SK-N-SH (cell line): ENCODE measurements at regions not wholly inside any gene's neighbourhood (a gene's known extent, or its start where the extent isn't known, plus 50 kb on each side); places are given as distances from the start of the nearest gene placed in this dataset.

Experiments used
- CTCF ChIA-PET: fragments of 300-600, 350-600 bp; formaldehyde crosslinking; extraction: SDS; loops from one replicate; lab custom pipeline; 2021; lab: Yijun Ruan, JAX
- POLR2A ChIA-PET: fragments of 350-600 bp; sonication (Branson Sonifier 250); formaldehyde crosslinking; extraction: SDS; loops from one replicate; lab custom pipeline; 2020; ENCODE audit warnings: antibody characterized with exemption, inconsistent platforms; lab: Yijun Ruan, JAX
- DNase-seq: peaks from one replicate; pipeline ENCODE4 v3.0.0; 2012
- H2AFZ ChIP-seq: fragments of 200-600 bp; sonication (generic); 2 replicates; pipeline ENCODE4 v1.8.1; 2016; ENCODE audit warnings: antibody characterized with exemption, mild to moderate bottlenecking, low read depth
- H3F3A ChIP-seq: fragments of 200-600 bp; sonication (generic); replicated peaks from 2 replicates; pipeline ENCODE3; 2016; ENCODE audit warnings: antibody characterized with exemption, mild to moderate bottlenecking; ENCODE audit not compliant: insufficient read depth
- H3K27ac ChIP-seq, 2 experiments: fragments of 200-500 bp in 1 of 2; fragments of 200-600 bp in 1 of 2; sonication (Bioruptor generic) in 1 of 2; sonication (generic), shearing (Covaris generic) in 1 of 2; 2 replicates each; pipeline versions ENCODE4 v1.5.1 to v1.6.1; 2014 to 2016; ENCODE audit warnings: low read depth in 2 of 2, inconsistent platforms in 1 of 2, low read length in 1 of 2, mild to moderate bottlenecking in 1 of 2, mixed read lengths in 1 of 2
- H3K27me3 ChIP-seq: fragments of 200-600 bp; sonication (generic), shearing (Covaris generic); 2 replicates; pipeline ENCODE4 v1.6.1; 2016; ENCODE audit warnings: mixed run types; ENCODE audit not compliant: insufficient read depth
- H3K36me3 ChIP-seq, 2 experiments: fragments of 200-500 bp in 1 of 2; fragments of 200-600 bp in 1 of 2; sonication (Bioruptor generic) in 1 of 2; sonication (generic) in 1 of 2; replicated peaks in 1 of 2; 2 replicates each; pipeline versions ENCODE3 to v1.5.1; 2014 to 2016; ENCODE audit warnings: low read length in 1 of 2, mild to moderate bottlenecking in 1 of 2; ENCODE audit not compliant: insufficient read depth in 2 of 2, control insufficient read depth in 1 of 2
- H3K4me1 ChIP-seq, 2 experiments: fragments of 200-500 bp in 1 of 2; fragments of 200-600 bp in 1 of 2; sonication (Bioruptor generic) in 1 of 2; sonication (generic), shearing (Covaris generic) in 1 of 2; 2 replicates each; pipeline versions ENCODE4 v1.5.1 to v1.6.1; 2014 to 2016; ENCODE audit warnings: low read depth in 1 of 2, low read length in 1 of 2, mixed run types in 1 of 2; ENCODE audit not compliant: insufficient read depth in 2 of 2, control insufficient read depth in 1 of 2
- H3K4me2 ChIP-seq: fragments of 200-600 bp; sonication (generic), shearing (Covaris generic); 2 replicates; pipeline ENCODE4 v1.6.1; 2017; ENCODE audit warnings: mixed run types
- H3K4me3 ChIP-seq, 2 experiments: fragments of 200-500 bp in 1 of 2; fragments of 200-600 bp in 1 of 2; sonication (Bioruptor generic) in 1 of 2; sonication (generic), shearing (Covaris generic) in 1 of 2; 2 replicates each; pipeline versions ENCODE4 v1.5.1 to v1.8.1; 2014 to 2016; ENCODE audit warnings: low read depth in 2 of 2, inconsistent platforms in 1 of 2, low read length in 1 of 2, mild to moderate bottlenecking in 1 of 2, mixed read lengths in 1 of 2, moderate library complexity in 1 of 2
- H3K79me2 ChIP-seq: fragments of 200-600 bp; sonication (generic); 2 replicates; pipeline ENCODE4 v1.8.1; 2017; ENCODE audit warnings: mild to moderate bottlenecking; ENCODE audit not compliant: insufficient read depth
- H3K9ac ChIP-seq: fragments of 200-600 bp; sonication (generic); 2 replicates; pipeline ENCODE4 v1.6.1; 2017; ENCODE audit warnings: mixed run types
- H3K9me2 ChIP-seq: fragments of 200-600 bp; sonication (generic); 2 replicates; pipeline ENCODE4 v1.6.1; 2017; ENCODE audit warnings: mixed run types
- H3K9me3 ChIP-seq: fragments of 200-600 bp; sonication (generic); 2 replicates; pipeline ENCODE4 v1.6.1; 2017; ENCODE audit warnings: mixed run types, mild to moderate bottlenecking, moderate library complexity
- H4K20me1 ChIP-seq: fragments of 200-600 bp; sonication (generic); 2 replicates; pipeline ENCODE4 v1.6.1; 2017; ENCODE audit warnings: mild to moderate bottlenecking, mixed run types; ENCODE audit not compliant: insufficient read depth
- CHD2 ChIP-seq: fragments of 150-350 bp; IDR thresholded peaks from 2 replicates; pipeline ENCODE4 v1.6.1; 2018; ENCODE audit warnings: low read length; ENCODE audit not compliant: partially characterized antibody
- ELF1 ChIP-seq: IDR thresholded peaks from 2 replicates; pipeline ENCODE4 v1.4.0; 2012
- FOXJ3 ChIP-seq: sonication (generic); formaldehyde crosslinking; IDR thresholded peaks from 2 replicates; pipeline ENCODE4 v1.5.1; 2020; ENCODE audit warnings: mild to moderate bottlenecking, missing genetic modification reagents
- NFIC ChIP-seq: IDR thresholded peaks from 2 replicates; pipeline ENCODE4 v1.4.0; 2012; ENCODE audit warnings: borderline replicate concordance
- NRF1 ChIP-seq: IDR thresholded peaks from 2 replicates; pipeline ENCODE4 v1.6.1; 2012; ENCODE audit warnings: low read depth, mild to moderate bottlenecking, low read length
- RAD21 ChIP-seq: IDR thresholded peaks from 2 replicates; pipeline ENCODE4 v1.6.1; 2012; ENCODE audit warnings: mild to moderate bottlenecking, low read length
- RFX5 ChIP-seq: IDR thresholded peaks from 2 replicates; pipeline ENCODE4 v1.6.1; 2012; ENCODE audit warnings: mild to moderate bottlenecking, improper control_type of control experiment, low read length
- TEAD4 ChIP-seq: IDR thresholded peaks from 2 replicates; pipeline ENCODE4 v1.4.0; 2012; ENCODE audit warnings: mild to moderate bottlenecking, borderline replicate concordance; ENCODE audit not compliant: insufficient read depth
- YY1 ChIP-seq: IDR thresholded peaks from 2 replicates; pipeline ENCODE4 v1.4.0; 2012; ENCODE audit warnings: low read depth, mild to moderate bottlenecking
- WGBS: methylation state at CpG from one replicate; pipeline ENCODE4 v1.1.6; 2017; ENCODE audit warnings: low lambda C conversion rate; 5-methylcytosine and 5-hydroxymethylcytosine counted together
- TF ChIP-seq, protein P1 (sequence below): IDR thresholded peaks from 2 replicates; pipeline ENCODE4 v1.6.1; 2012; ENCODE audit warnings: mild to moderate bottlenecking, low read depth, low read length, moderate library complexity
- TF ChIP-seq, protein P2 (sequence below): fragments of 150-350 bp; IDR thresholded peaks from 2 replicates; pipeline ENCODE4 v1.6.1; 2017; ENCODE audit warnings: antibody characterized with exemption, low read length, low read depth, borderline replicate concordance
- TF ChIP-seq, protein P3 (sequence below): fragments of 150-350 bp; IDR thresholded peaks from 2 replicates; pipeline ENCODE4 v1.6.1; 2016; ENCODE audit warnings: mild to moderate bottlenecking, low read depth, low read length
- TF ChIP-seq, protein P4 (sequence below): IDR thresholded peaks from 2 replicates; pipeline ENCODE4 v1.4.0; 2012; ENCODE audit warnings: low read depth, borderline replicate concordance

DNA sequence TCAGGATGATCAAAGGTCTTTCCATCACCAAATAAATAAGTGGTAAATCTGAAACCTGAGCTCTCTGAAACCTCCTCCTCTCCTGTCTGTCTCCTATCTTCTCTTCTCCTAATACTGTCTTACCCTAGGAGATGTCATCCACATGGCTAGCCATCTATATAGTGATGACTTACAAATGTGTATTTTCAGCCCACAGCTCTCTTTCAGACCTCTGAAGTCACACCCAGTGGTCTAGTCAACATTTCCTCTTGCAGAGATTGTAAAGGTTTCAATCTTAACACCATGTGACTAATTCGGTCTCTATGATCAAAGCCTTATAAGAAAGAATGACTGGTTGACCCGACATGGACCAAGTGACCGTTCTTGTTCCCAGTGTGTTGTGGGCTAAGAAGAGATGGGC, 63.1 kb upstream of the DPT start:
- POLR2A ChIA-PET: no interaction called here
- Histone ChIP-seq H3K4me2 (no peak overlapping the region), H3K27me3 (no peaks in the 10 kb centered on the region), H2AFZ (no peak overlapping the region), H3F3A (no peaks in the 10 kb centered on the region), H3K4me1 (no peaks in the 10 kb centered on the region), H3K9me2 (no peaks in the 10 kb centered on the region), H3K9ac (no peak overlapping the region), H3K36me3 (no peaks in the 10 kb centered on the region), H3K79me2 (no peaks in the 10 kb centered on the region), H3K4me3 (no peak overlapping the region), H3K9me3 (no peaks in the 10 kb centered on the region), H4K20me1 (no peaks in the 10 kb centered on the region), H3K27ac (no peak overlapping the region)
- TF ChIP-seq, protein P1, sequence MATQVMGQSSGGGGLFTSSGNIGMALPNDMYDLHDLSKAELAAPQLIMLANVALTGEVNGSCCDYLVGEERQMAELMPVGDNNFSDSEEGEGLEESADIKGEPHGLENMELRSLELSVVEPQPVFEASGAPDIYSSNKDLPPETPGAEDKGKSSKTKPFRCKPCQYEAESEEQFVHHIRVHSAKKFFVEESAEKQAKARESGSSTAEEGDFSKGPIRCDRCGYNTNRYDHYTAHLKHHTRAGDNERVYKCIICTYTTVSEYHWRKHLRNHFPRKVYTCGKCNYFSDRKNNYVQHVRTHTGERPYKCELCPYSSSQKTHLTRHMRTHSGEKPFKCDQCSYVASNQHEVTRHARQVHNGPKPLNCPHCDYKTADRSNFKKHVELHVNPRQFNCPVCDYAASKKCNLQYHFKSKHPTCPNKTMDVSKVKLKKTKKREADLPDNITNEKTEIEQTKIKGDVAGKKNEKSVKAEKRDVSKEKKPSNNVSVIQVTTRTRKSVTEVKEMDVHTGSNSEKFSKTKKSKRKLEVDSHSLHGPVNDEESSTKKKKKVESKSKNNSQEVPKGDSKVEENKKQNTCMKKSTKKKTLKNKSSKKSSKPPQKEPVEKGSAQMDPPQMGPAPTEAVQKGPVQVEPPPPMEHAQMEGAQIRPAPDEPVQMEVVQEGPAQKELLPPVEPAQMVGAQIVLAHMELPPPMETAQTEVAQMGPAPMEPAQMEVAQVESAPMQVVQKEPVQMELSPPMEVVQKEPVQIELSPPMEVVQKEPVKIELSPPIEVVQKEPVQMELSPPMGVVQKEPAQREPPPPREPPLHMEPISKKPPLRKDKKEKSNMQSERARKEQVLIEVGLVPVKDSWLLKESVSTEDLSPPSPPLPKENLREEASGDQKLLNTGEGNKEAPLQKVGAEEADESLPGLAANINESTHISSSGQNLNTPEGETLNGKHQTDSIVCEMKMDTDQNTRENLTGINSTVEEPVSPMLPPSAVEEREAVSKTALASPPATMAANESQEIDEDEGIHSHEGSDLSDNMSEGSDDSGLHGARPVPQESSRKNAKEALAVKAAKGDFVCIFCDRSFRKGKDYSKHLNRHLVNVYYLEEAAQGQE: no peak
- no peak for TF ChIP-seq TEAD4
- no peak for TF ChIP-seq YY1
- TF ChIP-seq FOXJ3: no peak
- TF ChIP-seq NFIC: no peak
- TF ChIP-seq, protein P2, sequence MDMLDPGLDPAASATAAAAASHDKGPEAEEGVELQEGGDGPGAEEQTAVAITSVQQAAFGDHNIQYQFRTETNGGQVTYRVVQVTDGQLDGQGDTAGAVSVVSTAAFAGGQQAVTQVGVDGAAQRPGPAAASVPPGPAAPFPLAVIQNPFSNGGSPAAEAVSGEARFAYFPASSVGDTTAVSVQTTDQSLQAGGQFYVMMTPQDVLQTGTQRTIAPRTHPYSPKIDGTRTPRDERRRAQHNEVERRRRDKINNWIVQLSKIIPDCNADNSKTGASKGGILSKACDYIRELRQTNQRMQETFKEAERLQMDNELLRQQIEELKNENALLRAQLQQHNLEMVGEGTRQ: no peak
- TF ChIP-seq, protein P3, sequence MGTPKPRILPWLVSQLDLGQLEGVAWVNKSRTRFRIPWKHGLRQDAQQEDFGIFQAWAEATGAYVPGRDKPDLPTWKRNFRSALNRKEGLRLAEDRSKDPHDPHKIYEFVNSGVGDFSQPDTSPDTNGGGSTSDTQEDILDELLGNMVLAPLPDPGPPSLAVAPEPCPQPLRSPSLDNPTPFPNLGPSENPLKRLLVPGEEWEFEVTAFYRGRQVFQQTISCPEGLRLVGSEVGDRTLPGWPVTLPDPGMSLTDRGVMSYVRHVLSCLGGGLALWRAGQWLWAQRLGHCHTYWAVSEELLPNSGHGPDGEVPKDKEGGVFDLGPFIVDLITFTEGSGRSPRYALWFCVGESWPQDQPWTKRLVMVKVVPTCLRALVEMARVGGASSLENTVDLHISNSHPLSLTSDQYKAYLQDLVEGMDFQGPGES: no peak
- no peak for TF ChIP-seq RFX5
- TF ChIP-seq NRF1: no peak
- no peak for TF ChIP-seq RAD21
- no peak for TF ChIP-seq CHD2
- TF ChIP-seq ELF1: no peak
- TF ChIP-seq, protein P4, sequence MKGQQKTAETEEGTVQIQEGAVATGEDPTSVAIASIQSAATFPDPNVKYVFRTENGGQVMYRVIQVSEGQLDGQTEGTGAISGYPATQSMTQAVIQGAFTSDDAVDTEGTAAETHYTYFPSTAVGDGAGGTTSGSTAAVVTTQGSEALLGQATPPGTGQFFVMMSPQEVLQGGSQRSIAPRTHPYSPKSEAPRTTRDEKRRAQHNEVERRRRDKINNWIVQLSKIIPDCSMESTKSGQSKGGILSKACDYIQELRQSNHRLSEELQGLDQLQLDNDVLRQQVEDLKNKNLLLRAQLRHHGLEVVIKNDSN: no peak
- CTCF ChIA-PET: no interaction called here
- 81% methylated on average over 3 of the region's 3 CpGs for WGBS
- DNase-seq: no peak
